GM12864 (cell line): ENCODE measurements at regions not wholly inside any gene's neighbourhood (a gene's known extent, or its start where the extent isn't known, plus 50 kb on each side); places are given as distances from the start of the nearest gene placed in this dataset.

ENCODE experiments used
- DNase-seq: peaks from one replicate; pipeline ENCODE4 v3.0.0-alpha.2; 2011; ENCODE audit warnings: low read depth
- H3K4me3 ChIP-seq: 2 replicates; pipeline ENCODE4 v1.5.1; 2011; ENCODE audit warnings: mild to moderate bottlenecking, low read depth, low read length, control low read depth
- TF ChIP-seq, protein P1 (sequence below): IDR thresholded peaks from 2 replicates; pipeline ENCODE4 v1.5.1; 2011; ENCODE audit warnings: low read depth, mild to moderate bottlenecking, moderate library complexity, low read length, control low read depth, inconsistent platforms; ENCODE audit errors: missing control alignments

DNA sequence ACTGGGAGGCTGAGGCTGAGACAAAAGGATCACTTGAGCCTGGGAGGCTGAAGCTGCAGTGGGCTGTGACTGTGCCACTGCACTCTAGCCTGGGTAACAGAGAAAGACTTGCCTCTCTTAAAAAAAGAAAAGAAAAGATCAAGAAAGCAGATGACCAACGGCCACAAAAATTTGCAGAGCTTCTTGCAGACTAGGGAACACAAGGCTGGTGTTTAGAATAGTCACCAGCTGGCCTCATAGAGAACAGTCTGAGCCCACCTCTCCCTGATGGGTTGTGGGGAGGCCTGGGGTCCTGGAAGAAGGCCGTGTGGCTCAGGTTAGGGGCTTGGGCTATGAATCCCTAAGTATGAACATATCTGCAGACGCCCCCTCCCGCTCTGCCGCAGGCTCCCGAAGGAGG, 73.7 kb upstream of the MED9 start:
- H3K4me3 ChIP-seq = no peak overlapping the region
- TF ChIP-seq, protein P1, sequence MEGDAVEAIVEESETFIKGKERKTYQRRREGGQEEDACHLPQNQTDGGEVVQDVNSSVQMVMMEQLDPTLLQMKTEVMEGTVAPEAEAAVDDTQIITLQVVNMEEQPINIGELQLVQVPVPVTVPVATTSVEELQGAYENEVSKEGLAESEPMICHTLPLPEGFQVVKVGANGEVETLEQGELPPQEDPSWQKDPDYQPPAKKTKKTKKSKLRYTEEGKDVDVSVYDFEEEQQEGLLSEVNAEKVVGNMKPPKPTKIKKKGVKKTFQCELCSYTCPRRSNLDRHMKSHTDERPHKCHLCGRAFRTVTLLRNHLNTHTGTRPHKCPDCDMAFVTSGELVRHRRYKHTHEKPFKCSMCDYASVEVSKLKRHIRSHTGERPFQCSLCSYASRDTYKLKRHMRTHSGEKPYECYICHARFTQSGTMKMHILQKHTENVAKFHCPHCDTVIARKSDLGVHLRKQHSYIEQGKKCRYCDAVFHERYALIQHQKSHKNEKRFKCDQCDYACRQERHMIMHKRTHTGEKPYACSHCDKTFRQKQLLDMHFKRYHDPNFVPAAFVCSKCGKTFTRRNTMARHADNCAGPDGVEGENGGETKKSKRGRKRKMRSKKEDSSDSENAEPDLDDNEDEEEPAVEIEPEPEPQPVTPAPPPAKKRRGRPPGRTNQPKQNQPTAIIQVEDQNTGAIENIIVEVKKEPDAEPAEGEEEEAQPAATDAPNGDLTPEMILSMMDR = no peak
- no peak for DNase-seq

DNA sequence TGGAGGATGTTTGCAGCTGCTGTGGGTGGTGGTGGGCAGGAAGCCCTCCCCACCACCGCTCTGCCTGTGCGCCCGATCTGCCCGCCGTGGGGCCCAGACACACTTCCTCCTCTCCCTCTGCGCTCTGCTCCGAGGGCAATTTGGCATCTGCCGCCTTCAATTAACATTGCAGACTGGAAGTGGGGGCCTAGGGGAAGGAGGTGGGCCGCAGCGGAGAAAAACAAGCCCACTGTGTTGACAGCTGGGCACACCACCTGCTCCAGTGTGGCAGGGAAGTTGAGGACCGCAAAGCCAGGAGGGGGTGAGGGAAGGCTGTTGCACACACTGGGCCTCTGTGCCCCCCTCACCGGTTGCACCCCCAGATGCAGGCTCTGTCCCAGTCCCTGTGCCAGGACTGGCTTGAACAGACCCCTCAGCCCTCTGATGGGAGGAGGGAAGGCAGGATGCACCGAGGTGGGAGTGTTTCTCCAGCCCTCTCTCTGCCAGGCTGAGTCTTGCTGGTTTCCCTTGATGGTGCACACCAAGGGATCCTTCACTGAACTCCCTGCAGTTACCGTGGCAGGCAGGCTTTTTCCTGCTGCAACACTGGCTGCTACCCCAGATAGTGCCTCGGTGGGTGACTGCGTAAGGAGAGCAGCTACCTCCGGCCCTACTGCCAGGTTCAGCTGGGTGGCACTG, 72.8 kb upstream of the MED9 start:
- no peak for DNase-seq
- H3K4me3 ChIP-seq = no peak overlapping the region
- TF ChIP-seq, protein P1 = no peak

DNA sequence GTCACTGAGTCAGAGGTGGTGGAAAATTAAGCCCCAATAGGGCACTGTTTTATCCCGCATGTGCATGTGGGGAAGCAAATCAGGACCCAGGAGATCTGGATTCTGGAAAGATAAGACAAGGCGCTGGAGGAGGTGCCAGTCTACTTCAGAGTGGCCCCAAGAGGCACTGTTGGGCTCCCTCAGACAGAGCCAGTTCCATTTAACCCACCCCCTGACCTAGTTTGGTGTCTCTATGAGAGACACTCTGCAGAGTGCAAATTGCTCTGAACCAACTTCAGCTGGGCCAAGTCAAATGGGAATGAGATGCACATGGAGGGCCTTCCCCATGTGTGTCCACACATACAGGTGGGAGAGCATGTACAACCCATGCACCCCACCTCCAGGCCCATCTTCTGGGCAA, 71.1 kb upstream of the MED9 start:
- DNase-seq = no peak
- H3K4me3 ChIP-seq = no peak overlapping the region
- TF ChIP-seq, protein P1 = no peak

DNA sequence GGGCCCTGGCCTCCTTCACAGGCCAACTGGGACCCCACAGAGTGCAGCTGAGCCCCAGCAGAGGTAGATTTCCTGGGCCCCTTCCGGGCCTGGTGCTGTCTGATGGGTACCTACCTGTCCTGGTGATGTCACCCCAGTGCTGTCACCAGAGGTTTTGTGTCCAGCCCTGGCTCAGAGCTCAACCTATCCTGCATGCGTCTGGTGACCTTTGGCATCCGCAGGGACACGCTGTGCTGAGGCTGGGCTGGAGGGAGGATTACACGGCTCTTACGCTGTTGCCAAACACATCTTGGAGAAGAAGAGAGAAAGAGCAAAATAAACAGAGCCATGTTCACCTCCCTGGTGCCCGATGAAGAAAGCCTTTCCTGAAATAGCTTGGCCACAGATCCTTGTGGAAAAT, 70.6 kb upstream of the MED9 start:
- H3K4me3 ChIP-seq = no peak overlapping the region
- TF ChIP-seq, protein P1 = no peak
- no peak for DNase-seq

DNA sequence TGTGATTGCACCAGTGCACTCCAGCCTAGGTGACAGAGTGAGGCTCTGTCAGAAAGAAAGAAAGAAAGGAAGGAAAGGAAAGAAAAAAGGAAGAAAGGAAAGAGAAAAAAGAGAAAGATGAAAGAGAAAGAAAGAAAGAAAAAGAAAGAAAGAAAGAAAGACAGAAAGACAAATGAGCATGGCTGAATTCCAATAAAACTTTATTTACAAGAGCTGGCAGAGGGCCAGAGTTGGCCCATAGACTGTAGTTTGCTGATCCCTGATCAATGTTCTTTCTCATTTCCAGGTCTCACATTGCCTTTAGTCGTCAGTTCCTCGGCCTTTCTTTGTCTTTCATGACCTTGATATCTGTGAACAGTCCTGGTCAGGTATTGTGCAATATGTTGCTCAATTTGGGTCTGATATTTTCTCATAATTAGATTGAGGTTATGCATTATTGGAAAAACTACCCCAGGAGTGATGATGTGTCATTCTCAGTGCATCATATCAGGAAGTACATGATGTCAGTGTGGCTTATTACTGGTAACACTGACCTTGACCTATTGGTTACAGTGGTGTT, 68.5 kb upstream of the MED9 start:
- H3K4me3 ChIP-seq = no peak overlapping the region
- no peak for DNase-seq
- TF ChIP-seq, protein P1 = no peak

DNA sequence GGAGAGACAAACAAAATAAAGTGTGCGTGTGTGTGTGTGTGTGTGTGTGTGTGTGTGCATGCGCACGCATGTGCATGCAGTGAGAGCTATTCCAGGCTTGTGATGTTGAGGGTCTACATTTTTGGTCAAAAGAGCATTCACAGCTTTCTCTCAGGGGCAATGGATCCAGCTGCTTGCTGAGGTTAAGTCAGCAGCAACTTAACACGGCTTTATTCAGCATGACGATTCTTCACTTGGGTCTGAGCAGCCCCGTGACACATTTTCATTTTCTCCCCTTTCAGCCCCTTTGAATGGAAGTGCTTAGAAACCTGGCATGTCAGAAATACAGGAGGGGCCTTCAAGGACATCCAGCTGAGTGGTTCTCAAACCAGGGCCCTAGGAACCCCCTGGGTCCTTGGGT, 66.4 kb upstream of the MED9 start:
- DNase-seq = no peak
- TF ChIP-seq, protein P1 = no peak
- no peak overlapping the region for H3K4me3 ChIP-seq

DNA sequence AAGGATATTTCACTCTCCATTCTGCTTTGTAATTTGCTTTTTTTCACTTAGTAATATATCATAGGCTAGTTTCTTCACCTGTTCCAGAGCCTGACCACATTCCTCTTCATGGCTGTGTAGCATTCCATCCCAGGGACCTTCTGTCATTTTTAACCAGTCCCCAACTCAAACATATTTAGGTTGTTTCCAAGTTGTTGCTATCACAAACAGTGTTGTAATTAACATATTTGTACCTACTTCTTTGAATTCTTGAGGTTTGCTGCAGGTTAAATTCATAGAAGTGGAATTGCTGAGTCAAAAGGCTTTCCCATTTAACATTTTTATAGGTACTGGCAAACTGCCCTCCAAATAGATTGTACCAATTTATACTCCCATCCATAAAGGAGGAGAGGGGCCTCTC, 65.1 kb upstream of the MED9 start:
- no peak overlapping the region for H3K4me3 ChIP-seq
- TF ChIP-seq, protein P1 = no peak
- no peak for DNase-seq
